Fibroblast of skin of abdomen (primary cell): ENCODE measurements at regions not wholly inside any gene's neighbourhood (a gene's known extent, or its start where the extent isn't known, plus 50 kb on each side); places are given as distances from the start of the nearest gene placed in this dataset.
A peak's percentile ranks its signal among the peaks of the same experiment; 100 is the strongest.
"Not testable (repeated sequence)": the region's sequence is repeated elsewhere in the genome, so short reads cannot be mapped to it uniquely, and the experiment has no call there.

Experiments
- DNase-seq: peaks from one replicate; pipeline ENCODE4 v3.0.0-alpha.2; 2013

DNA sequence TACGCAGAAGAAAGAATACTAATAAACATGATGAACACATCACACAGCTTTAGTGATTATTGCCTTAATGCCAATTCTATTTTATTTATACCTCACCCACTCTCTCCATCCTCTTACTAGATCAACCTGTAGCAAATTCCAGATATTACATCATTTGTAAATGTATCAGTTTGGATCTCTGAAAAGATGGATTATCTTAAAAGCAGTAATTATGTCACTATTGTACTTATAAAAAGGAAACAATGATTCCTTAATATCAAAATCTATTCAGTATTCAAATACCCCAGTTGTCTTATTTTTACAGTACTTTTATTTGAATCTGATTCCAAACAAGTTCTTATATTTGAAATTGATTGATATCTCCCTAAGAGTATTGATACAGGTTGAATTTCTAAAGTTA is 892.8 kb upstream of the MDGA2 start:
- no peak for DNase-seq

DNA sequence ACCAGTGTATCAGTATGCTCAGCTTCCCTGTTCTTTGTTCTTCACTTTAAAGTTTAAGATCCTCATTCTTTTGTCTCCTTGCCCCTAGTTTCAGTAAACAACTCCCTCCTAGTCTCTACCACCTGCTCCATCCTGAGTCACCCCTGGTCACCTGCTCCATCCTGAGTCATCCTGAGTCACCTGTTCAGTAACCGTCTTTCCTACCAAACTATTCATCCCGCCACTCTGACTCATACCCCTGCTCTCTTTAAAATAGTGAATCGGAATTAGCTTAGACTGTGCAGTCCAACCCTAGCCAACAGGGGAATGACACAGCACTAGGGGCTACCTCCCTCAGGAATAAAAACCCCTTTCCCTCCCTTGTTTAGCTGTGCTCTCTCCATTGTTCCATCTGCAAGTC is 888.1 kb upstream of the MDGA2 start:
- DNase-seq = no peak

DNA sequence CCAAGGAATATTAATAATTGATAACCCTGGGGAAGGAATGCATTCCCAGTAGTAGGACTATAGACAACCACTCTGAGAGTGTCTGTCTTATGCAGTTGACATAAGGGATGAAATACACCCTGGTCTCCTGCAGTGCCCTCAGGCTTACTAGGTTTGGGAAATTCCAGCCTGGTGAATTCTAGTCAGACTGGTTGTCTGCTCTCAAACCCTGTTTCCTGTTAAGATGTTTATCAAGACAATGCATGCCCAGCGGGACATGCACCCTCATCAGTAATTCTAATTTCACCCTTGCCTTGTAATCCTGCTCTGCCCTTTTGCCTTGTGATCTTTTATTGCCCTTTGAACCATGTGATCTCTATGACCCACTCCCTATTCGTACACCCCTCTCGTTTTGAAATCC is 886.0 kb upstream of the MDGA2 start:
- not testable (repeated sequence) for DNase-seq

- no peak for DNase-seq
Observed at GRCh38 chr14:48560421-48560820, 885.0 kb upstream of the MDGA2 start.

GRCh38 chr14:48553443-48553842 is 878.0 kb upstream of the MDGA2 start:
- DNase-seq = no peak

DNA sequence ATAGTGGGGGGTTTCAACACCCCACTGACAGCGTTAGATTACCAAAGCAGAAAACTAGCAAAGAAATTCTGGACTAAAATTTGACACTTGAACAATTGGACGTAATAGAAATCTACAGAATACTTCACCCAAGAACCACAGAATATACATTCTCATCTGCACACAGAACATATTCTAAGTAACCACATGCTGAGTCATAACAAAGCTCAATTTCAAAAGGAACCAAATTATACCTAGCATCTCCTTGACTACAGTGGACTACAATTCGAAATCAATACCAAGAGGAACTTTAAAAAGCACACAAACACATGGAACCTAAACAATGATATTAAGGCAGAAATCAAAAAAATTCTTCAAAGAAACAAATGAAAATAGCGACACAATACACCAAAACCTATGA is 871.6 kb upstream of the MDGA2 start:
- no peak for DNase-seq

DNA sequence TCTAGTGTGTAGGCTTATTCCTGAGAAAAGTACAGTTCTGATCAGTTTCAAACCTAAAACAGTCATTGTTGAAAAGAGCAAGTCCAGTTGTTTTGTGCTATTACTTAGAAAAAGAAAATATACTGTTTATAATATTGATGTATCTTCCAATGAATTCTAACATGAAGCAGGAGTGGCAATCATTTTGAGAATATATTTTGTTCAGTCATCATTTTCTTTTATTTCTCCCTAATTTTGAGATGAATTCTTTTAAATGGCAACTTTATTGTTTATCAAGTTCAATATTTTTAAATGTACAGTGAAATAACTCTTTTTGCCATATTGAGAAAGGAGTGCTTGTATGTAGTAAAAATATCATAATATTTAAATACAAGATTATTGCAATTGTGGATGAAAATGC is 862.2 kb upstream of the MDGA2 start:
- no peak for DNase-seq

DNA sequence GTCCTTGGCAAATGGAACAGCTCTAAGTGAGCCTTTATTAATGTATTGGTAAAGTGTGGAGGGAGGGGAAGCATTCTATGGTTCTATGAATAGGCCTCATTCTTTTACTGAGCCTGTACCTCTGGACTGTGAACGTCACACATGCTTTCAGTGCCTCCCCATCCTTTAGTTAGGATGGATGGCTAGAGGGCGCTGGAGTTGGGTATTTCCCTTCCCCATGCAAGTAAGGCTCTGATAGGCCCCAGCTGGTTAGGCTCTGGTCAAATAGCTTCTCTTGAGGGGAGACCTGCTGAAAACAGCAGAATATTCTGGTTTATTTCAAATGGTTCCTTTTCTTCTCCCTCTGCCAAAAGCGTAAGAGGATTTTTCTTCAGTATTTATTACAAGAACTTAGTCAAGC is 860.9 kb upstream of the MDGA2 start:
- DNase-seq = no peak

GRCh38 chr14:48527832-48528231 is 852.4 kb upstream of the MDGA2 start:
- no peak for DNase-seq

GRCh38 chr14:48526307-48526706 is 850.9 kb upstream of the MDGA2 start:
- no peak for DNase-seq

- no peak for DNase-seq
Observed at GRCh38 chr14:48504921-48505320, 829.5 kb upstream of the MDGA2 start.

GRCh38 chr14:48490756-48491155 is 815.4 kb upstream of the MDGA2 start:
- DNase-seq = no peak

GRCh38 chr14:48473944-48474343 is 798.5 kb upstream of the MDGA2 start:
- DNase-seq = no peak

- no peak for DNase-seq
Observed at GRCh38 chr14:48456051-48456450, 780.6 kb upstream of the MDGA2 start.

DNA sequence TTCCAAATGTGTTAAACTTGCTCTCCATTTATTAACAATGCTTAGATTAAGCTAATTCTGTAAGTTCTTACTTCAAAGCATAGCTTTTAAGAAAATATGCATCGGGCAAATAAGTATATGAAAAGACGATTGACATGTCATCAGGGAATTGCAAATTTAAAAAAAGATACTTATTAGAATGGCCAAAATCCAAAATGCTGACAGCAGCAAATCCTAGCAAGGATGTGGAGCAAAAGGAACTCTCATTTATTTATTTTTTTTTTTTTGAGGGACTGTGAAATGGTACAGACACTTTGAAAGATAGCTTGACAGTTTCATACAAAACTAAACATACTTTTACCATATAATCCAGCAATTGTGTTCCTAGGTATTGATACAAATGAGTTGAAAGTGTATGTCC is 779.5 kb upstream of the MDGA2 start:
- no peak for DNase-seq

- no peak for DNase-seq
Observed at GRCh38 chr14:48452437-48452995, 777.1 kb upstream of the MDGA2 start.

DNA sequence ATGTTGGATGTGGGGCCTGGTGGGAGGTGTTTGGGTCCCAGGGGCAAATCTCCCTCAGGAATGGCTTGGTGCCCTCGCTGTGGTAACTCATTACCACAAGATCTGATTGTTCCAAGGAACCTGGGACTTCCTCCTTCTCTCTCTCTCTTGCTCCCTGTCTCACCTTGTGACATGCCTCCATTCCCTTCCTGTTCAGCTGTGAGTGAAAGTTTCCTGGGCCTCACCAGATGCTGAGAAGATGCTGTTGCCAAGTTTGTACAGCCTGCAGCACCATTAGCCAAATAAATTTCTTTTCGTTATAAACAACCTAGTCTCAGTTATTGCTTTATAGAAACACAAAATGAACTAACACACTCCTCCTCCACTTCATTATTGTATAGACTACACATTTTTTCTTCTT is 759.8 kb upstream of the MDGA2 start:
- no peak for DNase-seq

DNA sequence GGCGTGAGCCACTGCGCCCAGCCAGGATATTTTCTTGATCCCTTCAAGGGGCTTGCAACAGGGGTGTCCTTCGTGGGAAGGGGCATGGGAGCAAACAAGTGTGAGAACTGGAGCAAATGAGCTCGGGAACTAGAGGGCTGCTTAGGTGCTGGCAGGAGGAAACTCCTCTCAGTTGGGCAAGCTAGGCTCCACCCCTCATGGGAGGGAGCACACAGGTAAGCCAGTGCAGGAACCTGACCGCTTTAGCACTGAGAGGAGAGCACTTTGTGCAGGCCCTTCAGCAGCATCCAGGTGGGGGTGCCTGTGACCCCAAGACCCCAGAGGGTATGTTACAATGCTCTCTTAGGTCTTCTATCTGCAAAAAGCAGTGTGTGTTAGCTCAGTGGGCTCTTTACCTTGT is 755.4 kb upstream of the MDGA2 start:
- DNase-seq = no peak

DNA sequence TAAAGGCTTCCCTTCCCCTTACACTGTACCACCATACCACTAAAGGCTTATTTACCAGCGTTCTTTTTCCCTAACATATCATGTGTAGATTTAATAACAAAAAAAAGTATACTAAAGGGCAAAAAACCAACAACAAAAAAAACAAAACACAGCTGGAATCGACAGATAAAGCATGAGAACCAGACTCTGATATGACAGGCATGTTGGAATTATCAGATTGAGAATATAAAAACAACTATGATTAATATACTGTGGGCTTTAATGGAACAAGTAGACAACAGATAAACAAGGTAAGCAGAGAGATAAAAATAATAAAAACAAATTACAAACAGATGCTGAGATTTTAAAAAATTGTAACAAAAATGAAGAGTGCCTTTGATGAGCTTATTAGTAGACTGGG is 754.1 kb upstream of the MDGA2 start:
- no peak for DNase-seq

- no peak for DNase-seq
Observed at GRCh38 chr14:48417715-48418500, 742.5 kb upstream of the MDGA2 start.

DNA sequence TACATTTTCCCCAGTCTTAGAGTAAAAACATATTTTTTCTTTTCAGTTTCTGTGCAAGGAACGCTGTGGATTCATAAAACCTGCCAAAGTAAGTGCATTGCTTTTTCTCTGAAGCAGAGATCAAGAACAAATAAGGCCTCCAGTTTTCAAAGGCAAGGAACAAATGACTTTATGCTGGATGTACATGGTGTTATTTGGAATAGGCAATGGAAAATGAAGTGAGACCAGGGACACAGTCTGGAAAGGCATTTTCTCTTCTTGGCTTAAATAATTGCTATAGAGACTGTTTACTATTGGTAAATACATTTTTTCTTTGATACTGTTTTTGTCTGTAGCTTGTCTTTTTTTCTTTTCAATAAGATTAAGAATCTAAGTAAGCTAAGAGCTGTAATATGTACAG is 725.9 kb upstream of the MDGA2 start:
- no peak for DNase-seq

DNA sequence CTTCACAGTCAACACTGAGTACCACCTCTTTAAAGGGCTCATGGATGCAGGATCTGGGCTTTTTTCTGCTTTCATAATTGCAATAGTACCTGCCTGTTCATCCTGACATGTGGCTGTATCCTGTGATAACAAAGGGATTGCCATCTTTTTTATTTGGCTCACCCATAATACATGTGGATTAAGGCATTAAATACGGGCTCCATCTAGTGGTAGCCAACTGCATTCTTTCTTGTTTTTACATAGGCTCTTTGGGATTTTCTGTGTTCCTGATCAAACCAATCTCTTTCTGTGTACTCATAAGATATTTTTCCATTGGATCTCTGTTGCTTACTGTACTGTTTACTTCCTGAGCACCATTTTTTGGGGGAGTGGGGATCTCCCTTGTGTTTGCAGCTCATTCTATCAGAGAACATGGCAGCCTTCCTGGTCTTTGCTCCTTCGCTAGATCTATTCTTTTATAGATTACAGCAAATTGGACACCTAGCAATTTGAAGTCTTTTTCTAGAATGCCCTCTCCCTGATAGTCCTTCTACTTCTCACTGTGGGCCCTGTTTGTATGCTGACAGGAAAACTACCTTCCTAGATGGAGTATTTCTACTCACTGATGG is 723.4 kb upstream of the MDGA2 start:
- DNase-seq = peak; percentile 7

- DNase-seq = no peak
Observed at GRCh38 chr14:48391661-48392060, 716.3 kb upstream of the MDGA2 start.

- no peak for DNase-seq
Observed at GRCh38 chr14:48390346-48390745, 714.9 kb upstream of the MDGA2 start.
